ENCODE measurements at regions not wholly inside any gene's neighbourhood (a gene's known extent, or its start where the extent isn't known, plus 50 kb on each side); places are given as distances from the start of the nearest gene placed in this dataset.

DNA sequence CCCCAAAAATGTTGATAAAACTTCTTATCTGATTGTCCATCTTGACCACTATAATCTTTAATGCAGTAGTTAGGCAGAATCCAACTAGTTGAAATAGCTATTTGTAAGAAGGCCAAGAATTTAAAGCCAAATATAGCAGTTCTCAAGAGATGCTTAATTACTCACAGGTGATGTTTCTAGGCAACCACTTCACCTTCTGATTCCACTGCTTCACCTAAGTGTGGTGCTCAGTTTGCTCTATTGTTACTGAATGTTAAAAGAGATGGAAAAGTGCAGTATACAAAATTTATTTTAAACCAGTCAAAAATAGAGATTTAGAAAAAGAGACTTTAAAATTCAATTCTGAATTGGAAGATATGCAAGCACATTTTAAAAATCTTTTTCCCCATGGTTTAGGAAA, 539.4 kb downstream of the ZNF804A start:
- TF ChIP-seq EZH2phosphoT487 (IDR thresholded peaks at IDR 0.05; ENCODE audit: insufficient read depth, low read depth) (no peak), EZH2 (IDR thresholded peaks at IDR 0.05; ENCODE audit: insufficient read depth, poor library complexity, severe bottlenecking) (no peak)

Measured in GM23248 (cell line).